ENCODE measurements at regions not wholly inside any gene's neighbourhood (a gene's known extent, or its start where the extent isn't known, plus 50 kb on each side); places are given as distances from the start of the nearest gene placed in this dataset.

DNA sequence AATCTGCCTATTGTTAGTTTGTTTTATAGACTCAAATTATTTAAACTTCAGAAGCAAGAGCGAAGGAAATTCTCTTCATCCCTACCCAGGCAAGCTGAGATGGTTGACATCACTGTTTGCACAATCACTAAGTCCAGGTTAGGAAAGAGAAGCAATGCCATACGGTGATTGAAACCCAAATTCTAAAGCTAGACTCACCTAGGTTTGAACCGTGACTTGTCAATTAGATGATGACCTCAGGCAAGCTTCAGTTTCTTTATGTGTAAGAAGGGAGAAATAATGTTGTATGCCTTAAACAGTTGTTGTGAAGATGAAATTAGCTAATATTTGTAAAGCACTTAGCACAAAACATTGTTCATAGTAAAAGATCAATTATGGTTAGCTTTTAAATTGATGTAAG is 96.5 kb upstream of the ANKRD55 start:
- Histone ChIP-seq H3K27me3 (ENCODE audit: insufficient read depth, low read length) (no peaks in the 10 kb centered on the region), H4K8ac (ENCODE audit: low read depth, low read length) (no peak overlapping the region), H3K9ac (ENCODE audit: low read length) (no peak overlapping the region), H3K36me3 (ENCODE audit: control insufficient read depth in 1 of 2, insufficient read depth in 2 of 2, low read length in 2 of 2) (no peaks in the 10 kb centered on the region), H3K4me3 (ENCODE audit: low read depth, low read length) (no peak overlapping the region), H3K4ac (ENCODE audit: low read depth, low read length) (no peak overlapping the region), H3K4me1 (ENCODE audit: control insufficient read depth in 1 of 2, insufficient read depth in 2 of 2, low read length in 2 of 2) (peaks cover 5 to 14% of the 10 kb centered on the region in 2 experiments), H3K27ac (ENCODE audit: low read depth, low read length) (peak overlapping the region; percentile 76), H4K12ac (ENCODE audit: low read depth, low read length) (no peak overlapping the region), H2BK5ac (ENCODE audit: low read depth, low read length, poor library complexity) (no peak overlapping the region), H2BK12ac (ENCODE audit: low read length) (peak overlapping the region; percentile 72), H3K23ac (ENCODE audit: low read length) (no peak overlapping the region), H3K79me2 (ENCODE audit: control insufficient read depth, insufficient read depth, low read length, poor library complexity) (no peaks in the 10 kb centered on the region), H2AK5ac (ENCODE audit: low read length) (no peak overlapping the region), H3K4me2 (ENCODE audit: low read length) (no peak overlapping the region), H3K79me1 (ENCODE audit: low read length) (peaks cover 19% of the 10 kb centered on the region), H2AFZ (ENCODE audit: insufficient read depth, low read length, poor library complexity) (no peak overlapping the region), H3K18ac (ENCODE audit: low read length) (no peak overlapping the region), H3K14ac (ENCODE audit: low read length) (no peak overlapping the region), H3K9me3 (ENCODE audit: insufficient read depth, low read depth, low read length) (no peaks in the 10 kb centered on the region), H2BK120ac (ENCODE audit: insufficient read depth, low read length, poor library complexity) (no peak overlapping the region), H4K91ac (ENCODE audit: low read depth, low read length) (no peak overlapping the region)
- WGBS (ENCODE audit: extremely low coverage, insufficient coverage, insufficient read length), result no CpG with 5 or more reads among the region's 3 CpGs
- DNase-seq, result no peak

DNA sequence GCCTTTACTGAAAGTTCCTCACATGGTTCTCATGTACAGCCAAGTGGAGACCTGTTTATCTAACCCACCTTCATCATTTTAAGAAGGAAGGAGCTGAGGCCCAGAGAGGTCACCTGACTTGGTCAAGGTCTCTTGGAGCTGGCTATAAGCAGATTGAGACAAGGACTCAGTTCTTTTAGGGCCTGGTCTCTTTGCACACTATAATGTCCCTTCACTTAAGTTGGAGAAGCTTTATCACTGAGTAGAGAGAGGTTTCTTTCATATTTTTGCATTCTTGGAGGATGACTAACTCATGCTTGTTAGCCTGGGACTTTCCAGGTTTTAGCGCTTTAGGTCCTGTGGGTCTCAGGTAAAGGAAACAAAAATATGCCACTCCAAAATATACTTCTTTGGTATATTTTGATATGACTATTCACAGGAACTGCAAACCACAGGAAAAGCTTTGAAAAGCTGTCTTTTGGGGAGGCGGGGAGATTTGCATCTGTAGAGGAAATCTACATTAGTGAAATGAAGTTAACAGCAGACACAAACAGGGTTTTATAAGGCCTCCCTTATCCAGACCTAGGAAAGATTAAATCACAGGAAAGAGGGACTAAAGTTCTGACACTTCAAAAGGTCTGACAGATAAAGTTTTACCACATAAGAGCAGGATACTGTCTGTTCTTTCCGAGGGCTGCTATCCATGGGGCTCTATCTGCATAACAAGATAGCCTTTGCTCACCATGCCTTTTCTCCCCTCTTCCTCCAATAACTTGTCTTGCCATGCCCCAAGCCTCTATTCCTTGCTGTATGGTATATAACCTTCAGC is 95.8 kb upstream of the ANKRD55 start:
- H3K36me3 ChIP-seq (ENCODE audit: control insufficient read depth in 1 of 2, insufficient read depth in 2 of 2, low read length in 2 of 2), result no peaks in the 10 kb centered on the region
- H2AFZ ChIP-seq (ENCODE audit: insufficient read depth, low read length, poor library complexity), result no peak overlapping the region
- peak overlapping the region; percentile 77 for H2BK12ac ChIP-seq (ENCODE audit: low read length)
- no peak overlapping the region for H3K4me2 ChIP-seq (ENCODE audit: low read length)
- no peak overlapping the region for H3K18ac ChIP-seq (ENCODE audit: low read length)
- no peak overlapping the region for H3K4ac ChIP-seq (ENCODE audit: low read depth, low read length)
- H3K14ac ChIP-seq (ENCODE audit: low read length), result peak overlapping the region; percentile 78
- H3K4me1 ChIP-seq (ENCODE audit: control insufficient read depth in 1 of 2, insufficient read depth in 2 of 2, low read length in 2 of 2), result peaks cover 5 to 14% of the 10 kb centered on the region in 2 experiments
- H3K4me3 ChIP-seq (ENCODE audit: low read depth, low read length), result no peak overlapping the region
- H4K91ac ChIP-seq (ENCODE audit: low read depth, low read length), result peak overlapping the region; percentile 57
- H2BK5ac ChIP-seq (ENCODE audit: low read depth, low read length, poor library complexity), result peak overlapping the region; percentile 72
- no peaks in the 10 kb centered on the region for H3K27me3 ChIP-seq (ENCODE audit: insufficient read depth, low read length)
- no peak overlapping the region for H3K23ac ChIP-seq (ENCODE audit: low read length)
- no peak overlapping the region for H3K9ac ChIP-seq (ENCODE audit: low read length)
- H3K27ac ChIP-seq (ENCODE audit: low read depth, low read length), result peak overlapping the region; percentile 76
- peak in 1 of 2 donors; percentile 80 for DNase-seq
- H2BK120ac ChIP-seq (ENCODE audit: insufficient read depth, low read length, poor library complexity), result peak overlapping the region; percentile 88
- peaks cover 20% of the 10 kb centered on the region for H3K79me1 ChIP-seq (ENCODE audit: low read length)
- no peak overlapping the region for H4K12ac ChIP-seq (ENCODE audit: low read depth, low read length)
- peak overlapping the region; percentile 43 for H4K8ac ChIP-seq (ENCODE audit: low read depth, low read length)
- no peaks in the 10 kb centered on the region for H3K9me3 ChIP-seq (ENCODE audit: insufficient read depth, low read depth, low read length)
- no CpG with 5 or more reads among the region's 3 CpGs for WGBS (ENCODE audit: extremely low coverage, insufficient coverage, insufficient read length)
- no peak overlapping the region for H2AK5ac ChIP-seq (ENCODE audit: low read length)
- H3K79me2 ChIP-seq (ENCODE audit: control insufficient read depth, insufficient read depth, low read length, poor library complexity), result no peaks in the 10 kb centered on the region

DNA sequence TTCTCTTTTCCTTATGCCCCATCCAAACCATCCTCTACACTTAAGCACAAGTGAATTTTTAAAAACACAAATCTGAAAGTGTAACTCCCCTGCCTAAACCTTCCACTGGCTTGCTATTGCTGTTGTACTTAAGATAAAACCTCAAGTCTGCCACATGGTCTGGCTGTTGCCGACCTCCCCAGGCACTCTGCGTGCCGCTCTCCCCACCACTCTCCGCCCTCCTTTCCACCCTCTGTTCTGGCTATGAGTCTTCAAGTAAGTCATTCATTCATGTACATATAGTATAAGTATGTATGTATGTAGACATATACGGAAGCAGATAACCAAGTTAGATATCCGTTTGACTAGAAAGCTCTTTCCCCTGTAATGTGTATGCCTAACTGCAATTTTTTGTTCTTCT is 94.7 kb upstream of the ANKRD55 start:
- H3K27ac ChIP-seq (ENCODE audit: low read depth, low read length), result no peak overlapping the region

DNA sequence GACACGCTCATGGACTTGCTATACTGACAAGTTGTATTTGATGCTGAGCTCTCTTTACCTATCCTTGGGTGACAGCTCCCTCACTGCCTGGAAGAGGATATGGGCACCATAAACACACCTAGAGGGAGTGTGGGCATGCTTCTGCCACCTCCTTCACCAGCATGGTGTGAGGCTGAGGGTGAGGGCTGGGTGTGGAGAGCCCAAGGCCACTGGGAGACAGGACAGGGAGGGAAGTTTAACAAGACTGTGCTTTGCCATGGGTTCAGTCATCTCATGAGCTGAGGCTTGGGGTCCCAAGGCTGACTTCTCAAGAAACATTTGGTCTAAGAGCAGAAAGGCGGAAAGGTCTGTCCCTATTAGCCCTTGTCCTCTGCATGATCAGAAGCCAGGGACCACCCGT is 93.6 kb upstream of the ANKRD55 start:
- peaks cover 22% of the 10 kb centered on the region for H3K79me1 ChIP-seq (ENCODE audit: low read length)
- H3K9ac ChIP-seq (ENCODE audit: low read length), result no peak overlapping the region
- H3K36me3 ChIP-seq (ENCODE audit: control insufficient read depth in 1 of 2, insufficient read depth in 2 of 2, low read length in 2 of 2), result no peaks in the 10 kb centered on the region
- no peak overlapping the region for H3K27ac ChIP-seq (ENCODE audit: low read depth, low read length)
- DNase-seq, result no peak
- H2AFZ ChIP-seq (ENCODE audit: insufficient read depth, low read length, poor library complexity), result no peak overlapping the region
- H4K12ac ChIP-seq (ENCODE audit: low read depth, low read length), result no peak overlapping the region
- H2AK5ac ChIP-seq (ENCODE audit: low read length), result peak overlapping the region; percentile 84
- WGBS (ENCODE audit: extremely low coverage, insufficient coverage, insufficient read length), result no CpG with 5 or more reads among the region's 3 CpGs
- H3K4me1 ChIP-seq (ENCODE audit: control insufficient read depth in 1 of 2, insufficient read depth in 2 of 2, low read length in 2 of 2), result peaks cover 5 to 19% of the 10 kb centered on the region in 2 experiments
- H3K4me2 ChIP-seq (ENCODE audit: low read length), result no peak overlapping the region
- no peaks in the 10 kb centered on the region for H3K79me2 ChIP-seq (ENCODE audit: control insufficient read depth, insufficient read depth, low read length, poor library complexity)
- H2BK12ac ChIP-seq (ENCODE audit: low read length), result peak overlapping the region; percentile 87
- no peak overlapping the region for H3K18ac ChIP-seq (ENCODE audit: low read length)
- peak overlapping the region; percentile 49 for H3K4ac ChIP-seq (ENCODE audit: low read depth, low read length)
- H4K91ac ChIP-seq (ENCODE audit: low read depth, low read length), result peak overlapping the region; percentile 67
- H3K4me3 ChIP-seq (ENCODE audit: low read depth, low read length), result no peak overlapping the region
- H2BK5ac ChIP-seq (ENCODE audit: low read depth, low read length, poor library complexity), result no peak overlapping the region
- no peak overlapping the region for H3K23ac ChIP-seq (ENCODE audit: low read length)
- no peaks in the 10 kb centered on the region for H3K27me3 ChIP-seq (ENCODE audit: insufficient read depth, low read length)
- H2BK120ac ChIP-seq (ENCODE audit: insufficient read depth, low read length, poor library complexity), result no peak overlapping the region
- H3K14ac ChIP-seq (ENCODE audit: low read length), result peak overlapping the region; percentile 83
- H4K8ac ChIP-seq (ENCODE audit: low read depth, low read length), result no peak overlapping the region
- no peaks in the 10 kb centered on the region for H3K9me3 ChIP-seq (ENCODE audit: insufficient read depth, low read depth, low read length)

More for the DNA sequence above, 94.7 kb upstream of the ANKRD55 start:
- H3K4me3 ChIP-seq (ENCODE audit: low read depth, low read length), result no peak overlapping the region
- peak overlapping the region; percentile 81 for H4K91ac ChIP-seq (ENCODE audit: low read depth, low read length)
- no peaks in the 10 kb centered on the region for H3K36me3 ChIP-seq (ENCODE audit: control insufficient read depth in 1 of 2, insufficient read depth in 2 of 2, low read length in 2 of 2)
- DNase-seq, result no peak
- no peak overlapping the region for H3K9ac ChIP-seq (ENCODE audit: low read length)
- H4K8ac ChIP-seq (ENCODE audit: low read depth, low read length), result no peak overlapping the region
- no peak overlapping the region for H2BK5ac ChIP-seq (ENCODE audit: low read depth, low read length, poor library complexity)
- H3K14ac ChIP-seq (ENCODE audit: low read length), result no peak overlapping the region
- no peak overlapping the region for H3K4ac ChIP-seq (ENCODE audit: low read depth, low read length)
- H3K18ac ChIP-seq (ENCODE audit: low read length), result no peak overlapping the region
- H2BK12ac ChIP-seq (ENCODE audit: low read length), result peak overlapping the region; percentile 51
- no peaks in the 10 kb centered on the region for H3K27me3 ChIP-seq (ENCODE audit: insufficient read depth, low read length)
- H2AK5ac ChIP-seq (ENCODE audit: low read length), result peak overlapping the region; percentile 81
- H3K4me2 ChIP-seq (ENCODE audit: low read length), result no peak overlapping the region
- no peak overlapping the region for H4K12ac ChIP-seq (ENCODE audit: low read depth, low read length)
- WGBS (ENCODE audit: extremely low coverage, insufficient coverage, insufficient read length), result no CpG with 5 or more reads among the region's 6 CpGs
- H3K9me3 ChIP-seq (ENCODE audit: insufficient read depth, low read depth, low read length), result no peaks in the 10 kb centered on the region
- peaks cover 5 to 16% of the 10 kb centered on the region in 2 experiments for H3K4me1 ChIP-seq (ENCODE audit: control insufficient read depth in 1 of 2, insufficient read depth in 2 of 2, low read length in 2 of 2)
- peak overlapping the region; percentile 30 for H2BK120ac ChIP-seq (ENCODE audit: insufficient read depth, low read length, poor library complexity)
- no peak overlapping the region for H3K23ac ChIP-seq (ENCODE audit: low read length)
- H3K79me1 ChIP-seq (ENCODE audit: low read length), result peaks cover 20% of the 10 kb centered on the region
- no peaks in the 10 kb centered on the region for H3K79me2 ChIP-seq (ENCODE audit: control insufficient read depth, insufficient read depth, low read length, poor library complexity)
- H2AFZ ChIP-seq (ENCODE audit: insufficient read depth, low read length, poor library complexity), result no peak overlapping the region
